Endothelial cell of umbilical vein (primary cell): ENCODE measurements at regions not wholly inside any gene's neighbourhood (a gene's known extent, or its start where the extent isn't known, plus 50 kb on each side); places are given as distances from the start of the nearest gene placed in this dataset.

ENCODE experiments used
- BruUV-seq: library from RNA; stranded (reverse); fragments of 400-500 nt; replicated peaks from 2 replicates; lab custom pipeline; 2021; lab: Mats Ljungman, UMichigan
- CTCF ChIA-PET: fragments of 300-600, 350-600 bp; sonication (Branson Sonifier 250); formaldehyde crosslinking; loops from one replicate; lab custom pipeline; 2021; ENCODE audit warnings: antibody characterized with exemption, inconsistent platforms; lab: Charles Lee
- POLR2A ChIA-PET: fragments of 300-600, 350-600 bp; sonication (Branson Sonifier 250); formaldehyde crosslinking; loops from one replicate; lab custom pipeline; 2021; ENCODE audit warnings: antibody characterized with exemption, inconsistent platforms; lab: Charles Lee
- DNase-seq: peaks from one replicate; pipeline ENCODE4 v3.0.0-alpha.2; 2011; ENCODE audit warnings: low read depth, low spot score
- FAIRE-seq: peaks from 2 replicates; lab custom pipeline; 2011; peaks lifted over from hg19 to GRCh38; lab: Jason Lieb, UNC
- H2AFZ ChIP-seq: 2 replicates; pipeline ENCODE4 v1.6.0; 2012; ENCODE audit warnings: low read depth, low read length, control low read depth, inconsistent platforms
- H3K27ac ChIP-seq: 2 replicates; pipeline ENCODE4 v1.5.1; 2011; ENCODE audit warnings: low read depth, mild to moderate bottlenecking, control low read depth, low read length, moderate library complexity; ENCODE audit not compliant: insufficient read depth
- H3K27me3 ChIP-seq, 2 experiments: 2 replicates each; pipeline versions ENCODE4 v1.6.0 to v1.6.1; 2011; ENCODE audit warnings: low read length in 2 of 2, mixed read lengths in 1 of 2; ENCODE audit not compliant: control insufficient read depth in 2 of 2, insufficient read depth in 2 of 2
- H3K36me3 ChIP-seq, 2 experiments: 2 replicates in 1 of 2; 3 replicates in 1 of 2; pipeline ENCODE4 v1.5.1; 2011; ENCODE audit warnings: low read length in 2 of 2, mild to moderate bottlenecking in 1 of 2, moderate library complexity in 1 of 2; ENCODE audit not compliant: control insufficient read depth in 2 of 2, insufficient read depth in 2 of 2; ENCODE audit errors: extremely low read depth in 1 of 2
- H3K4me1 ChIP-seq: 3 replicates; pipeline ENCODE4 v1.5.1; 2011; ENCODE audit warnings: mild to moderate bottlenecking, low read length; ENCODE audit not compliant: control insufficient read depth, insufficient read depth; ENCODE audit errors: extremely low read depth
- H3K4me2 ChIP-seq: 2 replicates; pipeline ENCODE4 v1.6.1; 2011; ENCODE audit warnings: low read length, control low read depth, mixed read lengths; ENCODE audit not compliant: insufficient read depth
- H3K4me3 ChIP-seq, 3 experiments: fragments of 200-600 bp in 1 of 3; sonication (generic), shearing (Covaris generic) in 1 of 3; replicated peaks in 1 of 3; 2 replicates each; pipeline ENCODE4 v1.5.1; 2011 to 2016; ENCODE audit warnings: control low read depth in 3 of 3, low read length in 3 of 3, mild to moderate bottlenecking in 2 of 3, inconsistent platforms in 1 of 3, low read depth in 1 of 3, moderate library complexity in 1 of 3; ENCODE audit not compliant: insufficient read depth in 1 of 3
- H3K79me2 ChIP-seq: 2 replicates; pipeline ENCODE4 v1.6.0; 2012; ENCODE audit warnings: low read length, inconsistent platforms; ENCODE audit not compliant: control insufficient read depth, insufficient read depth
- H3K9ac ChIP-seq: replicated peaks from 2 replicates; pipeline ENCODE3; 2011; ENCODE audit warnings: low read length, control low read depth; ENCODE audit not compliant: insufficient read depth; ENCODE audit errors: extremely low read depth
- H3K9me1 ChIP-seq: replicated peaks from 3 replicates; pipeline ENCODE4 v1.6.0; 2011; ENCODE audit warnings: mild to moderate bottlenecking, low read length; ENCODE audit not compliant: control insufficient read depth, insufficient read depth; ENCODE audit errors: extremely low read depth
- H3K9me3 ChIP-seq: replicated peaks from 2 replicates; pipeline ENCODE4 v1.5.1; 2012; ENCODE audit warnings: low read length, inconsistent platforms; ENCODE audit not compliant: control insufficient read depth, insufficient read depth
- H4K20me1 ChIP-seq: replicated peaks from 2 replicates; pipeline ENCODE3; 2011; ENCODE audit warnings: mild to moderate bottlenecking, low read length; ENCODE audit not compliant: control insufficient read depth, insufficient read depth; ENCODE audit errors: extremely low read depth
- CTCF ChIP-seq, 2 donors: IDR thresholded peaks; 1 replicate in 1 of 2; 2 replicates in 1 of 2; pipeline ENCODE4 v1.5.1; 2011; ENCODE audit warnings: low read length in 2 of 2, mild to moderate bottlenecking in 2 of 2, moderate library complexity in 2 of 2, control low read depth in 1 of 2, inconsistent platforms in 1 of 2, low read depth in 1 of 2; ENCODE audit not compliant: insufficient read depth in 1 of 2; ENCODE audit errors: extremely low read depth in 1 of 2
- EZH2 ChIP-seq: IDR thresholded peaks from 2 replicates; pipeline ENCODE4 v1.6.1; 2012; ENCODE audit warnings: borderline replicate concordance, low read depth, mild to moderate bottlenecking, moderate library complexity, low read length, inconsistent platforms; ENCODE audit not compliant: severe bottlenecking
- FOS ChIP-seq: IDR thresholded peaks from 2 replicates; pipeline ENCODE4 v1.6.1; 2011; ENCODE audit warnings: mild to moderate bottlenecking, low read length, moderate library complexity, borderline replicate concordance; ENCODE audit not compliant: insufficient read depth
- GATA2 ChIP-seq: IDR thresholded peaks from 2 replicates; pipeline ENCODE4 v1.7.0; 2011; ENCODE audit warnings: low read depth, mild to moderate bottlenecking, moderate library complexity, mixed read lengths, low read length; ENCODE audit not compliant: insufficient read length, insufficient read depth
- JUN ChIP-seq: IDR thresholded peaks from 2 replicates; pipeline ENCODE4 v1.6.1; 2011; ENCODE audit warnings: borderline replicate concordance, low read depth; ENCODE audit not compliant: insufficient read length, insufficient read depth
- MYC ChIP-seq: IDR thresholded peaks from one replicate; pipeline ENCODE4 v1.6.1; 2011; ENCODE audit warnings: mild to moderate bottlenecking, low read depth, low read length
- POLR2A ChIP-seq: IDR thresholded peaks from 2 replicates; pipeline ENCODE4 v1.6.1; 2012; ENCODE audit warnings: low read depth, mild to moderate bottlenecking, control low read depth, low read length
- POLR2AphosphoS5 ChIP-seq: IDR thresholded peaks from 2 replicates; pipeline ENCODE4 v1.6.1; 2012; ENCODE audit warnings: low read depth, mild to moderate bottlenecking, control low read depth, low read length, moderate library complexity; ENCODE audit not compliant: insufficient read depth
- dilution Hi-C: fragments of 300-500 bp; cut with MboI; formaldehyde crosslinking; loops from one replicate; pipeline ENCODE4 v1.15.0; 2019; ENCODE audit warnings: low sequenced_read_pairs; ENCODE audit not compliant: extremely low pct_ligation_motif_present
- intact Hi-C: fragments of 100-400 bp; cut with micrococcal nuclease; formaldehyde crosslinking; loops from one replicate; pipeline ENCODE4 v1.10.0; 2022
- TF ChIP-seq, protein P1 (sequence below): IDR thresholded peaks from 2 replicates; pipeline ENCODE4 v1.6.1; 2011; ENCODE audit not compliant: insufficient read depth, insufficient read length

DNA sequence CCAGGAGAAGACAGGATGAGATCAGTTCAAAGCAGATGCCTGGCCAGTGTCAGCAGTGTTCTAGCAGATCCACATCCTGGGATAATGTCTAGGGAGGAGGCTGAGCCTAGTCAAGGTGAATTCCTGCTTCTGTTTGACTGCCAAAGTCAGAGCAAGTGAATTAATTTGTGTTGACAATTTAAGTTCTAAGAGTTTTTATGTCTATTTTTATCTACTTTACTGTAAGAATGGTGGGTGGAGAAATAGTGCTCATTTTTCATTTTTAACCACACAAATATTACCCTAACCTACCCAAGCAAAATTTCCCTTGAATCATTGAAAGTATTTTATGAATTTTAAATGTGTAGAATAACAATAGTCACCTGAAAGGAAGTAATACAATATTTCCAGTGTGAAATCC, 207.6 kb upstream of the SLC10A2 start:
- H4K20me1 ChIP-seq, result no peaks in the 10 kb centered on the region
- ChIA-PET CTCF (no interaction called here), POLR2A (no interaction called here)
- H3K4me2 ChIP-seq, result no peak overlapping the region
- intact Hi-C loops, result no loop called here
- no peak for TF ChIP-seq MYC
- no peak for TF ChIP-seq FOS
- TF ChIP-seq CTCF (IDR thresholded peaks at IDR 0.05; ENCODE audit: extremely low read depth in 1 of 2, insufficient read depth in 1 of 2, low read depth in 1 of 2, low read length in 2 of 2), result no peak
- no peak for TF ChIP-seq POLR2A
- TF ChIP-seq POLR2AphosphoS5, result no peak
- TF ChIP-seq GATA2, result no peak
- TF ChIP-seq JUN, result no peak
- no peak for TF ChIP-seq EZH2
- TF ChIP-seq, protein P1, sequence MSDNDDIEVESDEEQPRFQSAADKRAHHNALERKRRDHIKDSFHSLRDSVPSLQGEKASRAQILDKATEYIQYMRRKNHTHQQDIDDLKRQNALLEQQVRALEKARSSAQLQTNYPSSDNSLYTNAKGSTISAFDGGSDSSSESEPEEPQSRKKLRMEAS, result no peak
- dilution Hi-C loops, result no loop called here
- H3K4me1 ChIP-seq, result no peaks in the 10 kb centered on the region
- H3K9ac ChIP-seq, result no peak overlapping the region
- no peaks in the 10 kb centered on the region for H3K79me2 ChIP-seq
- no peak overlapping the region for H2AFZ ChIP-seq
- H3K9me1 ChIP-seq, result no peaks in the 10 kb centered on the region
- BruUV-seq, result no TSS peak
- no peaks in the 10 kb centered on the region for H3K27me3 ChIP-seq
- FAIRE-seq, result no peak
- H3K9me3 ChIP-seq, result peaks cover 2% of the 10 kb centered on the region
- no peak for DNase-seq
- no peak overlapping the region for H3K27ac ChIP-seq
- H3K36me3 ChIP-seq, result no peaks in the 10 kb centered on the region
- H3K4me3 ChIP-seq, result no peak overlapping the region
